Large intestine (tissue), 3 donors: ENCODE measurements at regions not wholly inside any gene's neighbourhood (a gene's known extent, or its start where the extent isn't known, plus 50 kb on each side); places are given as distances from the start of the nearest gene placed in this dataset.
"Not testable (repeated sequence)": the region's sequence is repeated elsewhere in the genome, so short reads cannot be mapped to it uniquely, and the experiment has no call there.

ENCODE experiments used
- DNase-seq, 2 donors: peaks; one replicate each; pipeline versions ENCODE4 v3.0.0 to v3.0.0-alpha.2; 2013
- H3K27ac ChIP-seq: one replicate; pipeline ENCODE4 v1.5.1; 2013; ENCODE audit warnings: low read length
- H3K27me3 ChIP-seq: 2 replicates; pipeline ENCODE4 v1.6.1; 2013; ENCODE audit warnings: low read length; ENCODE audit not compliant: control insufficient read depth, insufficient read depth
- H3K36me3 ChIP-seq: 2 replicates; pipeline ENCODE4 v1.6.1; 2013; ENCODE audit warnings: low read length; ENCODE audit not compliant: control insufficient read depth, insufficient read depth
- H3K4me1 ChIP-seq: one replicate; pipeline ENCODE4 v1.6.1; 2013; ENCODE audit warnings: low read length; ENCODE audit not compliant: control insufficient read depth, insufficient read depth
- H3K4me3 ChIP-seq: one replicate; pipeline ENCODE4 v1.5.1; 2013; ENCODE audit warnings: low read length
- H3K9me3 ChIP-seq: one replicate; pipeline ENCODE4 v1.6.1; 2013; ENCODE audit warnings: mild to moderate bottlenecking, low read depth, low read length, moderate library complexity; ENCODE audit not compliant: control insufficient read depth
- WGBS: methylation state at CpG from one replicate; pipeline ENCODE4 v1.1.5; 2013; ENCODE audit warnings: low lambda C conversion rate; ENCODE audit not compliant: insufficient coverage; 5-methylcytosine and 5-hydroxymethylcytosine counted together

DNA sequence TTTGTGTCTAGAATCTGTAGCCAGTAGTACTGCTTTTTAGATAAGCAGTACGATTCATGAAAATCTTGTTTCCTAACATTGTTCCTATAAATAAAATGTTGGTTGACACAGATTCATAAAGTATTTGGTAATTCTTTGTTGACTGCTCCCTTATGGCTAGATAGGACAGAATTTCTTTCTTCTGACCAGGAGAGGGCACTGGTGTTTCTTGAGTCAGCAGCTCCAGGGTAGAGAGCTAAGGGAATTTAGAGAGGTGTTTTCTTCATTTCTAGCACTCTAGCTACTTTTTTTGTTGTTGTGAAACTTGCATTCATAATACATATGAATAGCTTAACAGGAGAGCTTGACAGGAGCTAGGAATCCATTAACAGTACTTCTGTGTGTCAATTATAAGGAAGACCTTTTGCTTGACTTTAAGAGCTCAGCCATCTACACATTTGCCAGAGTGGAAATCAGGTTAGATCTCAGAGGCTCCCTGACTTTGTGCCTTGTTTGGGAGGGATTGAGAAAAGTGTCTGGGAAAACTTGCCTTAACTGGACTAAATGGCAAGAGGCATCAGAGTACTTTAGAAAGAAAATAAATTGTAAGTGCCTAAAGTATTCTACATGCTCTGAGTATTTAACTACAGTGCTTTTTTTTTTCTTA, 756.1 kb downstream of the SH3BGRL start:
- Histone ChIP-seq H3K27ac (no peak overlapping the region), H3K4me3 (no peak overlapping the region), H3K27me3 (no peaks in the 10 kb centered on the region), H3K9me3 (no peaks in the 10 kb centered on the region), H3K36me3 (no peaks in the 10 kb centered on the region), H3K4me1 (no peaks in the 10 kb centered on the region)
- no CpG with 5 or more reads among the region's 1 CpG for WGBS
- no peak for DNase-seq

DNA sequence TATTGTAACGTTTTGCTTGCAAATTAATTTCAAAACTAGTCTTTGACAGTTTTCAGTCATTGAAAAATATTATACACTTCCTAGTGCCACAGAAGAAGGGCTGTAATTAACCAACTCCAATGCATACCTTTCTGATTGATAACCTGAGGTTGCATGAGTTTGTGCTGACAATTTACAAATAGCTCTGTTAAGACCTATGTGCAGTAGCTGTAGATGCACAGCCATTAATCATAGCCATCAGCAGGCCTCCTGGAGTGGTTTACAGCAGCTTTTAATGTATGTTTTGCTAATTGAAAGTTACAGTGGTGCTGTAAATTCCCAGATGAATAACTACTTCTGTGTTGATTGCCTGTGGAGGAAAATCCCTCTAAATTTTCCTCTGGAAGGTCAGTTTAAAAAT, 758.1 kb downstream of the SH3BGRL start:
- Histone ChIP-seq H3K4me1 (no peaks in the 10 kb centered on the region), H3K27me3 (no peaks in the 10 kb centered on the region), H3K27ac (no peak overlapping the region), H3K4me3 (no peak overlapping the region), H3K9me3 (no peaks in the 10 kb centered on the region), H3K36me3 (no peaks in the 10 kb centered on the region)
- DNase-seq: no peak
- no CpG with 5 or more reads among the region's 1 CpG for WGBS

DNA sequence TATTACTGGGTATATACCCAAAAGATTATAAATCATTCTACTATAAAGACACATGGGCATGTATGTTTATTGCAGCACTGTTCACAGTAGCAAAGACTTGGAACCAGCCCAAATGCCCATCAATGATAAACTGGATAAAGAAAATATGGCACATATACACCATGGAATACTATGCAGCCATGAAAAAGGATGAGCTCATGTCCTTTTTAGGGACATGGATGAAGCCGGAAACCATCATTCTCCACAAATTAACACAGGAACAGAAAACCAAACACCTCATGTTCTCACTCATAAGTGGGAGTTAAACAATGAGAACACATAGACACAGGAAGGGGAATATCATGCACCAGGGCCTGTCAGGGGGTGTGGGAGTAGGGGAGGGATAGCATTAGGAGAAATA, 772.5 kb downstream of the SH3BGRL start:
- H3K4me1 ChIP-seq, H3K9me3 ChIP-seq, H3K27ac ChIP-seq, H3K4me3 ChIP-seq, H3K36me3 ChIP-seq, H3K27me3 ChIP-seq, DNase-seq: not testable (repeated sequence)
- WGBS: no CpG with 5 or more reads among the region's 1 CpG

DNA sequence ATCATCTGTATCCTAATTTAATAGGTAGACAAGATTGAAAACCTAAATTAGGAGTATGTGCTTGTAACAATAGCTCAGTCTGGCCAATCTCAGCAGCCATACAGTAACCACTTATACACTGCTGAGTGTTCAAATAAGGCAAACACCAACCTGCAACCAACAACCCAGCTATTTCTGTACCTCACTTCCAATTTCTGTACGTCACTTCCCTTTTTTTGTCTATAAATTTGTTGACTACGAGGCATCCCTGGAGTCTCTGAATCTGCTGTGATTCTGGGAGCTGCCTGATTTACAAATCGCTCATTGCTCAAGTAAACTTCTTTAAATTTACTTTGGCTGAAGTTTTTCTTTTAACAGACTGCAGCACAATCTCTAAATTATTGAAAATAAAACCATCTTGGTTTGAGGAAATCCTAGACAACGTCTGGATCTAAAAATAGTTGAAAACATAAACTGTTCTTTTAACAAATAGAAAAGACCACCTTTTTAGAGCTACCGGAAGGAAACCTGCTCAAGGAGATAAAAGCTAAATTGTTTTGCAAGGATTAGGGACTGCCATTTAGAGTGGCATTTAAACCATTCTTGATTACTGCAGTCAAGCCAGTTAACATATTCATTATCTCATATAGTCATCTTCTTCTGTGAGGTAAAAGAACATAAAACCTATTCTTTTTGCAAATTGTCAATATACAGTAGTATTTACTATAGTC, 778.1 kb downstream of the SH3BGRL start:
- no peak overlapping the region for H3K27ac ChIP-seq
- no peaks in the 10 kb centered on the region for H3K9me3 ChIP-seq
- no peaks in the 10 kb centered on the region for H3K36me3 ChIP-seq
- no peak for DNase-seq
- H3K4me3 ChIP-seq: no peak overlapping the region
- no peaks in the 10 kb centered on the region for H3K27me3 ChIP-seq
- no peaks in the 10 kb centered on the region for H3K4me1 ChIP-seq
- WGBS: no CpG with 5 or more reads among the region's 5 CpGs

DNA sequence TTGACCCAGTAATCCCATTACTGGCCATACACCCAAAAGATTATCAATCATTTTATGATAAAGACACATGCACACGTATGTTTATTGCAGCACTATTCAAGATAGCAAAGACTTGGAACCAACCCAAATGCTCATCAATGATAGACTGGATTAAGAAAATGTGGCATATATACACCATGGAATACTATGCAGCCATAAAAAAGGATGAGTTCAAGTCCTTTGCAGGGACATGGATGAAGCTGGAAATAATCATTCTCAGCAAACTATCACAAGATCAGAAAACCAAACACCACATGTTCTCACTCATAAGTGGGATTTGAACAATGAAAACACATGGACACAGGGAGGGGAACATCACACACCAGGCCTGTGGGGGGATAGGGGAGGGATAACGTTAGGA, 785.3 kb downstream of the SH3BGRL start:
- H3K27ac ChIP-seq, H3K4me3 ChIP-seq, H3K36me3 ChIP-seq, H3K4me1 ChIP-seq, H3K9me3 ChIP-seq, H3K27me3 ChIP-seq, DNase-seq: not testable (repeated sequence)
- no CpG with 5 or more reads among the region's 2 CpGs for WGBS

DNA sequence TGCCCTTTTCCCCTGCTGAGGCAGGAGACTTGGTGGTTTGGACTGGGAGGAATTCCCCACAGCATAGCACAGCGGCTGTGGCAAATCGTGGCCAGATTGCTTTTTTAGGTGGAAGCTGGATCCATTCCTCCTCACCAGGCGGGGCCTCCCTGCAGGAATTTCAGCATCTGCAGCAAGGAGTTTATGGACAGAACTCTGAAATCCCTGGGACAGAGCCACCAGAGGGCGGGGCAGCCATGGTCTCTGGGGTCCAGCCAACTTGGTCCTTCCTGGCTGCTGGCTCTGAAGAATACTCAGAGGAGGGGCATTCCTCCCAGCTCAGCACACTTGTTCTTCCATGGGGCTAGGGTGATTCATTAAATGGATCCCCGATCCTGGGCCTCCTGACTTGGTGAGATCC, 794.3 kb downstream of the SH3BGRL start:
- no peaks in the 10 kb centered on the region for H3K9me3 ChIP-seq
- H3K27ac ChIP-seq: no peak overlapping the region
- H3K4me3 ChIP-seq: no peak overlapping the region
- no CpG with 5 or more reads among the region's 5 CpGs for WGBS
- DNase-seq: no peak
- no peaks in the 10 kb centered on the region for H3K36me3 ChIP-seq
- no peaks in the 10 kb centered on the region for H3K27me3 ChIP-seq
- H3K4me1 ChIP-seq: no peaks in the 10 kb centered on the region

DNA sequence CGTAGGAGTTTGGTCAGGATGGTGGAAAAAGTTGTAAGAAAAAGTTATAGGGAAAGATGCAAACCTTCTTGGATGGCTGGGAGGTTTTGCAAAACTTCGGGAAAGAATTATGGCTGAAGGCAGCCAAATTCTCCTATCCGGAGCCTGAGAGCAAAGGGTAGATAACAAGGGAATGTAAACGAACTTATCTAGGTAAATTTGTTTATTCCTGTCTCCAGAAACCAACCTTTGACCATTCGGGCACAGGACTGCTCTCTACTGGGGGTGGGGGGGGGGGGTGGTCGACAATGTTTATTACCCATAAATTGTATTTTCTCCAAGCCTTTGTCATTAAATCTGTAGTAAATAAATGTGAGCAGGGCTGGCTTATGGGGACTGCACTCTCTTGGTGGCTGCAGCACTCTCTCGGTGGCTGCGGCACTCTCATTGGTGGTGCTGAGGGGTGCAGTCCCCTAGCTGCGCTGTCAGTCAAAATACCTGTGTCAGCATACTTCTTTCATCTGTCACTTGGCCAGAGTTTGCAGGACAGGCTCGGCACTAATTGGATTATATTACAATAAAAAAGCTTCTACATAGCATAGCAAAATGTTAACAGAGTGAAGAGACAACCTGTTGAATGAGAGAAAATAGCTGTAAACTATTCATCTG, 827.8 kb downstream of the SH3BGRL start:
- Histone ChIP-seq H3K4me3 (no peak overlapping the region), H3K27ac (no peak overlapping the region), H3K9me3 (no peaks in the 10 kb centered on the region), H3K36me3 (no peaks in the 10 kb centered on the region), H3K4me1 (no peaks in the 10 kb centered on the region), H3K27me3 (no peaks in the 10 kb centered on the region)
- WGBS: no CpG with 5 or more reads among the region's 10 CpGs
- DNase-seq: no peak

DNA sequence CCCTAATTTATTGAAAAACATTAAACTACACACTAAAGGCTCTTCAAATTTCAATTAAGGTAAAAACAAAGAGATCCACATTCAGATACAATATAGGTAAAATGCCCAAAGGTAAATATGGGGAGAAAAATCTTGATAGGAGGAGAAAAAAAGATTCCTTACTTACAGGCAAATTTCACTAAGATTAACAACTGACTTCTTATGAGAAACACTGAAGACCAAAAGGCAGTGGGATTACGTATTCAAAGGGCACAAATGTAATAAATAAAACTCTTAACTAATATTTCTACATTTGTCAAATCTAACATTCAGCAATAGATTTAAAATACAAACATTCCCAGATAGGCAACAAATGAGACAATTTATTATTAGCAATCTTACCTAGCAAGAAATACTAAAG, 829.3 kb downstream of the SH3BGRL start:
- no peaks in the 10 kb centered on the region for H3K9me3 ChIP-seq
- no peaks in the 10 kb centered on the region for H3K4me1 ChIP-seq
- no peak overlapping the region for H3K4me3 ChIP-seq
- H3K27ac ChIP-seq: no peak overlapping the region
- no peaks in the 10 kb centered on the region for H3K36me3 ChIP-seq
- H3K27me3 ChIP-seq: no peaks in the 10 kb centered on the region
- WGBS: no CpG with 5 or more reads among the region's 1 CpG
- DNase-seq: no peak

DNA sequence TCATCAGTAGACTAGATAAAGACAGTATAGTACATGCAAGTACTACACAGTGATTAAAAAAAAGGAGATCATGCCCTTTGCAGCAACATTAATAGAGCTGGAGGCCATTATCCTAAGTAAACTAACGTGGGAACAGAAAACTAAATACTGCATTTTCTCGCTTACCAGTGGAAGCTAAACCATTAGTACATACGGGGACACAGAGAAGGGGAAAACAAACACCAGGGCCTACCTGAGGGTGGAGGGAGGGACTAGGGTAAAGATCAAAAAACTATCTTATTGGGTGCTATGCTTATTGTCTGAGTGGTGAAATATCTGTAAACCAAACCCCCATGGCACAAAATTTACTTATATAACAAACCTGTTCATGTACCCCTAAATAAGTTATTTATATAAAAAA, 836.9 kb downstream of the SH3BGRL start:
- 80% methylated on average over 1 of the region's 3 CpGs for WGBS
- H3K27me3 ChIP-seq: no peaks in the 10 kb centered on the region
- H3K36me3 ChIP-seq: no peaks in the 10 kb centered on the region
- DNase-seq: no peak
- H3K4me3 ChIP-seq: no peak overlapping the region
- H3K27ac ChIP-seq: no peak overlapping the region
- H3K9me3 ChIP-seq: no peaks in the 10 kb centered on the region
- H3K4me1 ChIP-seq: no peaks in the 10 kb centered on the region

DNA sequence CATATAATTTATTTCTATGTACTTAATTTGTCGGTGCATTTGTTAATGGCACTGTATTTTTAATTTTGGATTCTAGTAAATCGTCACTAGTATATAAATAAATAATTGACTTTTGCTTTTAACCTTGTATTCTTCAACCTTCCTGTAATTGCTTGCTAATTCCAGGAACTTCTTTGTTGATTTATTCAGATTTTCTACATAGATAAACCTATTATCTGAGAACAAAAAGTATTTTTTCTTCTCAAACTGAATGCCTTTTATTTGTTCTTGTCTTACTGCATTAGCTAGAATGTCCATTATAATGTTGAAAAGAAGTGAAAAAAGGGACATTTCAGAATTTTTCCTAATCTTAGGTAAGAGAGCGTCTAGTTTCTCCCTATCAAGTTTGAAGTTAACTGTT, 839.1 kb downstream of the SH3BGRL start:
- no peak overlapping the region for H3K27ac ChIP-seq
- H3K9me3 ChIP-seq: no peaks in the 10 kb centered on the region
- H3K4me1 ChIP-seq: no peaks in the 10 kb centered on the region
- H3K27me3 ChIP-seq: no peaks in the 10 kb centered on the region
- no peak for DNase-seq
- no CpG with 5 or more reads among the region's 3 CpGs for WGBS
- no peak overlapping the region for H3K4me3 ChIP-seq
- H3K36me3 ChIP-seq: no peaks in the 10 kb centered on the region
